ENCODE measurements at regions not wholly inside any gene's neighbourhood (a gene's known extent, or its start where the extent isn't known, plus 50 kb on each side); places are given as distances from the start of the nearest gene placed in this dataset.

GRCh38 chr2:138389063-138389462 lies 112.5 kb upstream of the SPOPL start:
- BruUV-seq (replicated peaks): no TSS peak
- no peak overlapping the region for H2AFZ ChIP-seq (ENCODE audit: low read depth, low read length)
- intact Hi-C loops (cut with micrococcal nuclease) (no loop called here), dilution Hi-C loops (cut with MboI; ENCODE audit: extremely low pct_ligation_motif_present, low sequenced_read_pairs) (no loop called here)
- no peak overlapping the region for H3K4me2 ChIP-seq (ENCODE audit: insufficient read depth, low read length)
- no peaks in the 10 kb centered on the region for H3K4me1 ChIP-seq (ENCODE audit: control insufficient read depth, extremely low read depth, insufficient read depth, low read length)
- no peaks in the 10 kb centered on the region for H4K20me1 ChIP-seq (replicated peaks; ENCODE audit: control insufficient read depth, extremely low read depth, insufficient read depth, low read length)
- H3K9me1 ChIP-seq (replicated peaks; ENCODE audit: control insufficient read depth, extremely low read depth, insufficient read depth, low read length): no peaks in the 10 kb centered on the region
- FAIRE-seq (no peak), DNase-seq (ENCODE audit: low read depth, low spot score) (no peak)
- no peaks in the 10 kb centered on the region for H3K36me3 ChIP-seq (ENCODE audit: control insufficient read depth in 2 of 2, extremely low read depth in 1 of 2, insufficient read depth in 2 of 2, low read length in 2 of 2)
- ChIA-PET CTCF (interaction anchor here (1.4 to 1.5 kb wide), 2 partner anchors 13 to 15 kb away, joined by 3 to 4 read pairs; no protein-coding TSS in a partner anchor), POLR2A (no interaction called here)
- H3K79me2 ChIP-seq (ENCODE audit: control insufficient read depth, insufficient read depth, low read length): no peaks in the 10 kb centered on the region
- H3K9ac ChIP-seq (replicated peaks; ENCODE audit: extremely low read depth, insufficient read depth, low read length): no peak overlapping the region
- H3K9me3 ChIP-seq (replicated peaks; ENCODE audit: control insufficient read depth, insufficient read depth, low read length): no peaks in the 10 kb centered on the region
- TF ChIP-seq POLR2AphosphoS5 (IDR thresholded peaks at IDR 0.05; ENCODE audit: insufficient read depth, low read depth, low read length) (no peak), JUN (IDR thresholded peaks at IDR 0.05; ENCODE audit: borderline replicate concordance, insufficient read depth, insufficient read length, low read depth) (no peak), EZH2 (IDR thresholded peaks at IDR 0.05; ENCODE audit: borderline replicate concordance, low read depth, low read length, severe bottlenecking) (no peak), POLR2A (IDR thresholded peaks at IDR 0.05; ENCODE audit: low read depth, low read length) (no peak)
- no peak overlapping the region for H3K27ac ChIP-seq (ENCODE audit: insufficient read depth, low read depth, low read length)
- no peak overlapping the region for H3K4me3 ChIP-seq (replicated peaks in 1 of 3; ENCODE audit: insufficient read depth in 1 of 3, low read depth in 1 of 3, low read length in 3 of 3)
- no peaks in the 10 kb centered on the region for H3K27me3 ChIP-seq (ENCODE audit: control insufficient read depth in 2 of 2, insufficient read depth in 2 of 2, low read length in 2 of 2)

- no TSS peak for BruUV-seq (replicated peaks)
- no peaks in the 10 kb centered on the region for H3K27me3 ChIP-seq (ENCODE audit: control insufficient read depth in 2 of 2, insufficient read depth in 2 of 2, low read length in 2 of 2)
- no peak for FAIRE-seq
- dilution Hi-C loops (cut with MboI; ENCODE audit: extremely low pct_ligation_motif_present, low sequenced_read_pairs) (no loop called here), intact Hi-C loops (cut with micrococcal nuclease) (no loop called here)
- CTCF ChIA-PET: no interaction called here
- no peaks in the 10 kb centered on the region for H3K4me1 ChIP-seq (ENCODE audit: control insufficient read depth, extremely low read depth, insufficient read depth, low read length)
- H3K79me2 ChIP-seq (ENCODE audit: control insufficient read depth, insufficient read depth, low read length): no peaks in the 10 kb centered on the region
- H3K9me1 ChIP-seq (replicated peaks; ENCODE audit: control insufficient read depth, extremely low read depth, insufficient read depth, low read length): no peaks in the 10 kb centered on the region
- POLR2A ChIA-PET: no interaction called here
- H3K27ac ChIP-seq (ENCODE audit: insufficient read depth, low read depth, low read length): no peak overlapping the region
- DNase-seq (ENCODE audit: low read depth, low spot score): no peak
- no peak overlapping the region for H3K4me2 ChIP-seq (ENCODE audit: insufficient read depth, low read length)
- H2AFZ ChIP-seq (ENCODE audit: low read depth, low read length): no peak overlapping the region
- H3K9me3 ChIP-seq (replicated peaks; ENCODE audit: control insufficient read depth, insufficient read depth, low read length): no peaks in the 10 kb centered on the region
- H3K4me3 ChIP-seq (replicated peaks in 1 of 3; ENCODE audit: insufficient read depth in 1 of 3, low read depth in 1 of 3, low read length in 3 of 3): no peak overlapping the region
- no peaks in the 10 kb centered on the region for H4K20me1 ChIP-seq (replicated peaks; ENCODE audit: control insufficient read depth, extremely low read depth, insufficient read depth, low read length)
- no peaks in the 10 kb centered on the region for H3K36me3 ChIP-seq (ENCODE audit: control insufficient read depth in 2 of 2, extremely low read depth in 1 of 2, insufficient read depth in 2 of 2, low read length in 2 of 2)
- TF ChIP-seq POLR2A (IDR thresholded peaks at IDR 0.05; ENCODE audit: low read depth, low read length): no peak
- no peak for TF ChIP-seq FOS (IDR thresholded peaks at IDR 0.05; ENCODE audit: borderline replicate concordance, insufficient read depth, low read length)
- no peak for TF ChIP-seq POLR2AphosphoS5 (IDR thresholded peaks at IDR 0.05; ENCODE audit: insufficient read depth, low read depth, low read length)
- no peak for TF ChIP-seq GATA2 (IDR thresholded peaks at IDR 0.05; ENCODE audit: insufficient read depth, insufficient read length, low read depth, low read length)
- TF ChIP-seq CTCF (IDR thresholded peaks at IDR 0.05; ENCODE audit: extremely low read depth in 1 of 2, insufficient read depth in 1 of 2, low read depth in 1 of 2, low read length in 2 of 2): no peak
- no peak for TF ChIP-seq MYC (IDR thresholded peaks at IDR 0.05; ENCODE audit: low read depth, low read length)
- no peak for TF ChIP-seq JUN (IDR thresholded peaks at IDR 0.05; ENCODE audit: borderline replicate concordance, insufficient read depth, insufficient read length, low read depth)
- TF ChIP-seq EZH2 (IDR thresholded peaks at IDR 0.05; ENCODE audit: borderline replicate concordance, low read depth, low read length, severe bottlenecking): no peak
- no peak for TF ChIP-seq MAX (IDR thresholded peaks at IDR 0.05; ENCODE audit: insufficient read depth, insufficient read length)
- no peak overlapping the region for H3K9ac ChIP-seq (replicated peaks; ENCODE audit: extremely low read depth, insufficient read depth, low read length)
Measured at GRCh38 chr2:138390316-138390945, 111.1 kb upstream of the SPOPL start.

All from endothelial cell of umbilical vein (primary cell).